ENCODE measurements at regions not wholly inside any gene's neighbourhood (a gene's known extent, or its start where the extent isn't known, plus 50 kb on each side); places are given as distances from the start of the nearest gene placed in this dataset.
A peak's percentile ranks its signal among the peaks of the same experiment; 100 is the strongest.

GRCh38 chr6:56347526-56347925 lies 100.1 kb upstream of the COL21A1 start:
- no peak for DNase-seq (ENCODE audit: low spot score)

GRCh38 chr6:56346958-56347357 lies 99.6 kb upstream of the COL21A1 start:
- DNase-seq (ENCODE audit: low spot score), result no peak

GRCh38 chr6:56345376-56345995 lies 98.1 kb upstream of the COL21A1 start:
- DNase-seq (ENCODE audit: low spot score), result no peak

- no peak for DNase-seq (ENCODE audit: low spot score)
Observed at GRCh38 chr6:56343295-56343694, 95.9 kb upstream of the COL21A1 start.

GRCh38 chr6:56339524-56339923 lies 92.1 kb upstream of the COL21A1 start:
- no peak for DNase-seq (ENCODE audit: low spot score)

- DNase-seq (ENCODE audit: low spot score), result peak; percentile 43
Observed at GRCh38 chr6:56335726-56336125, 88.3 kb upstream of the COL21A1 start.

GRCh38 chr6:56334937-56335336 lies 87.6 kb upstream of the COL21A1 start:
- no peak for DNase-seq (ENCODE audit: low spot score)

GRCh38 chr6:56329271-56330050 lies 82.1 kb upstream of the COL21A1 start:
- DNase-seq (ENCODE audit: low spot score), result no peak

- DNase-seq (ENCODE audit: low spot score), result no peak
Observed at GRCh38 chr6:56328728-56329090, 81.3 kb upstream of the COL21A1 start.

- DNase-seq (ENCODE audit: low spot score), result no peak
Observed at GRCh38 chr6:56327946-56328727, 80.8 kb upstream of the COL21A1 start.

GRCh38 chr6:56324396-56324795 lies 77.0 kb upstream of the COL21A1 start:
- no peak for DNase-seq (ENCODE audit: low spot score)

GRCh38 chr6:56318851-56319250 lies 71.5 kb upstream of the COL21A1 start:
- DNase-seq (ENCODE audit: low spot score), result no peak

- peak; percentile 39 for DNase-seq (ENCODE audit: low spot score)
Observed at GRCh38 chr6:56314683-56315523, 67.5 kb upstream of the COL21A1 start.

- DNase-seq (ENCODE audit: low spot score), result no peak
Observed at GRCh38 chr6:56311533-56312448, 64.4 kb upstream of the COL21A1 start.

- no peak for DNase-seq (ENCODE audit: low spot score)
Observed at GRCh38 chr6:56311061-56311460, 63.7 kb upstream of the COL21A1 start.

GRCh38 chr6:56310241-56310640 lies 62.9 kb upstream of the COL21A1 start:
- no peak for DNase-seq (ENCODE audit: low spot score)

GRCh38 chr6:56299916-56300315 lies 52.5 kb upstream of the COL21A1 start:
- no peak for DNase-seq (ENCODE audit: low spot score)

- DNase-seq (ENCODE audit: low spot score), result no peak
Observed at GRCh38 chr6:56297022-56297989, 49.9 kb upstream of the COL21A1 start.
